Peyer's patch (tissue), 4 donors: ENCODE measurements at regions not wholly inside any gene's neighbourhood (a gene's known extent, or its start where the extent isn't known, plus 50 kb on each side); places are given as distances from the start of the nearest gene placed in this dataset.

ENCODE experiments used
- DNase-seq, 3 donors: peaks; one replicate each; pipeline ENCODE4 v3.0.0-alpha.2; 2017 to 2019
- H3K27ac ChIP-seq, 4 donors: fragments of 200-600 bp; sonication (generic); one replicate each; pipeline ENCODE4 v1.5.1; 2016 to 2019
- H3K27me3 ChIP-seq, 2 donors: fragments of 200-600 bp; sonication (generic); one replicate each; pipeline ENCODE4 v1.5.1; 2019
- H3K36me3 ChIP-seq, 3 donors: fragments of 200-600 bp; sonication (generic); one replicate each; pipeline ENCODE4 v1.5.1; 2016 to 2019
- H3K4me1 ChIP-seq, 4 donors: fragments of 200-600 bp; sonication (generic); one replicate each; pipeline ENCODE4 v1.5.1; 2016 to 2019
- H3K4me3 ChIP-seq, 4 donors: fragments of 200-600 bp; sonication (generic); 1 replicate in 3 of 4; 2 replicates in 1 of 4; pipeline ENCODE4 v1.5.1; 2016 to 2019; ENCODE audit warnings: mild to moderate bottlenecking in 1 of 4
- H3K9me3 ChIP-seq, 4 donors: fragments of 200-600 bp; sonication (generic); one replicate each; pipeline ENCODE4 v1.5.1; 2016 to 2019; ENCODE audit warnings: mild to moderate bottlenecking in 1 of 4
- CTCF ChIP-seq, 6 experiments: fragments of 450-650 bp in 4 of 6; fragments of 200-600 bp in 2 of 6; sonication (generic) in 1 of 6; IDR thresholded peaks; one replicate each; pipeline ENCODE4 v1.5.1; 2017 to 2019; ENCODE audit warnings: antibody characterized with exemption in 6 of 6, mild to moderate bottlenecking in 3 of 6, moderate library complexity in 1 of 6
- POLR2A ChIP-seq, 2 donors: fragments of 450-650 bp; IDR thresholded peaks; one replicate each; pipeline ENCODE4 v1.5.1; 2017; ENCODE audit warnings: antibody characterized with exemption in 2 of 2, mild to moderate bottlenecking in 2 of 2, moderate library complexity in 2 of 2

- H3K27me3 ChIP-seq: no peaks in the 10 kb centered on the region
- H3K4me3 ChIP-seq: no peak overlapping the region
- no peaks in the 10 kb centered on the region for H3K36me3 ChIP-seq
- DNase-seq: no peak
- no peak for TF ChIP-seq CTCF (IDR thresholded peaks at IDR 0.05)
- no peak for TF ChIP-seq POLR2A (IDR thresholded peaks at IDR 0.05)
- no peaks in the 10 kb centered on the region for H3K4me1 ChIP-seq
- H3K27ac ChIP-seq: no peak overlapping the region
- H3K9me3 ChIP-seq: no peaks in the 10 kb centered on the region
Observed at GRCh38 chr18:26757263-26758019, 108.1 kb downstream of the AQP4 start.

- DNase-seq: no peak
- Histone ChIP-seq H3K9me3 (no peaks in the 10 kb centered on the region), H3K27me3 (no peaks in the 10 kb centered on the region), H3K4me3 (no peak overlapping the region), H3K27ac (no peak overlapping the region), H3K36me3 (no peaks in the 10 kb centered on the region), H3K4me1 (no peaks in the 10 kb centered on the region)
- TF ChIP-seq POLR2A (IDR thresholded peaks at IDR 0.05) (no peak), CTCF (IDR thresholded peaks at IDR 0.05) (no peak)
Observed at GRCh38 chr18:26756556-26756955, 109.0 kb downstream of the AQP4 start.

GRCh38 chr18:26746826-26747475 is 118.6 kb downstream of the AQP4 start:
- Histone ChIP-seq H3K36me3 (no peaks in the 10 kb centered on the region), H3K4me1 (no peaks in the 10 kb centered on the region), H3K4me3 (no peak overlapping the region), H3K9me3 (no peaks in the 10 kb centered on the region), H3K27ac (no peak overlapping the region), H3K27me3 (no peaks in the 10 kb centered on the region)
- no peak for DNase-seq
- TF ChIP-seq CTCF (IDR thresholded peaks at IDR 0.05): no peak
- TF ChIP-seq POLR2A (IDR thresholded peaks at IDR 0.05): no peak

DNA sequence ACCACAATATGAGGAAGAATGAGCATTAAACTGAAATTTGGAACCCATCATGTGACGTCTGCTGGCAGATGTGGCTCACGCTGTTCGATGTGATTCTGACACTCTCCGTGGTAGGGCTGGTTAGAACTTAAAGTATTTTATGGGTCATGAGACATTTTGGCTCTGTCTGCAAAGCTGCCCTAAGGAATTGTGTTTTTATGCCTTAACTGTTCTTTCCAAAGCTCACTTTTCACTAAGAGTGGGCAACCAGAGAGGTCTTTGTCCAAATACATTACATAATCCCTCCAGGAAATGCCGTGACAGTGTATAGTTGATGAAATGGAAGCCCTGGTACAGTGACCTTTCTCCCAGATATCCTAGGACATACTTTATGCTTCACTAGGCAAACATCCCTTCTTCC is 119.1 kb downstream of the AQP4 start:
- Histone ChIP-seq H3K4me3 (no peak overlapping the region), H3K36me3 (no peaks in the 10 kb centered on the region), H3K27ac (no peak overlapping the region), H3K9me3 (no peaks in the 10 kb centered on the region), H3K4me1 (no peaks in the 10 kb centered on the region), H3K27me3 (no peaks in the 10 kb centered on the region)
- DNase-seq: no peak
- no peak for TF ChIP-seq POLR2A (IDR thresholded peaks at IDR 0.05)
- TF ChIP-seq CTCF (IDR thresholded peaks at IDR 0.05): no peak

GRCh38 chr18:26745288-26746181 is 120.0 kb downstream of the AQP4 start:
- Histone ChIP-seq H3K36me3 (no peaks in the 10 kb centered on the region), H3K27ac (no peak overlapping the region), H3K9me3 (no peaks in the 10 kb centered on the region), H3K4me3 (no peak overlapping the region), H3K27me3 (no peaks in the 10 kb centered on the region), H3K4me1 (no peaks in the 10 kb centered on the region)
- TF ChIP-seq POLR2A (IDR thresholded peaks at IDR 0.05): no peak
- TF ChIP-seq CTCF (IDR thresholded peaks at IDR 0.05): no peak
- no peak for DNase-seq
